ENCODE measurements at regions not wholly inside any gene's neighbourhood (a gene's known extent, or its start where the extent isn't known, plus 50 kb on each side); places are given as distances from the start of the nearest gene placed in this dataset.

- Histone ChIP-seq H3K36me3 (ENCODE audit: low read depth) (no peaks in the 10 kb centered on the region), H3K9me3 (no peaks in the 10 kb centered on the region), H3K4me1 (ENCODE audit: low read depth) (no peaks in the 10 kb centered on the region), H3K4me3 (no peak overlapping the region)
- DNase-seq (no peak), ATAC-seq (no peak)
- intact Hi-C loops (cut with DNase I, micrococcal nuclease), result no loop called here
- TF ChIP-seq CTCF (IDR thresholded peaks at IDR 0.05), result no peak
Measured at GRCh38 chr9:90342607-90343006, 300.0 kb downstream of the DIRAS2 start.

- ATAC-seq (no peak), DNase-seq (no peak)
- H3K4me3 ChIP-seq, result no peak overlapping the region
- no peaks in the 10 kb centered on the region for H3K4me1 ChIP-seq (ENCODE audit: low read depth)
- TF ChIP-seq CTCF (IDR thresholded peaks at IDR 0.05), result no peak
- intact Hi-C loops (cut with DNase I, micrococcal nuclease), result no loop called here
- no peaks in the 10 kb centered on the region for H3K9me3 ChIP-seq
- H3K36me3 ChIP-seq (ENCODE audit: low read depth), result no peaks in the 10 kb centered on the region
Measured at GRCh38 chr9:90343366-90343765, 299.3 kb downstream of the DIRAS2 start.

GRCh38 chr9:90343991-90344390 is 298.6 kb downstream of the DIRAS2 start:
- Histone ChIP-seq H3K36me3 (ENCODE audit: low read depth) (no peaks in the 10 kb centered on the region), H3K9me3 (no peaks in the 10 kb centered on the region), H3K4me1 (ENCODE audit: low read depth) (no peaks in the 10 kb centered on the region), H3K4me3 (no peak overlapping the region)
- DNase-seq (no peak), ATAC-seq (no peak)
- TF ChIP-seq CTCF (IDR thresholded peaks at IDR 0.05), result no peak
- intact Hi-C loops (cut with DNase I, micrococcal nuclease), result no loop called here

GRCh38 chr9:90365666-90366065 is 277.0 kb downstream of the DIRAS2 start:
- Histone ChIP-seq H3K4me3 (no peak overlapping the region), H3K36me3 (ENCODE audit: low read depth) (no peaks in the 10 kb centered on the region), H3K4me1 (ENCODE audit: low read depth) (no peaks in the 10 kb centered on the region), H3K9me3 (no peaks in the 10 kb centered on the region)
- DNase-seq (no peak), ATAC-seq (no peak)
- intact Hi-C loops (cut with DNase I, micrococcal nuclease), result no loop called here
- no peak for TF ChIP-seq CTCF (IDR thresholded peaks at IDR 0.05)

- intact Hi-C loops (cut with DNase I, micrococcal nuclease), result no loop called here
- TF ChIP-seq CTCF (IDR thresholded peaks at IDR 0.05), result no peak
- H3K4me3 ChIP-seq, result no peak overlapping the region
- H3K9me3 ChIP-seq, result no peaks in the 10 kb centered on the region
- no peaks in the 10 kb centered on the region for H3K36me3 ChIP-seq (ENCODE audit: low read depth)
- H3K4me1 ChIP-seq (ENCODE audit: low read depth), result no peaks in the 10 kb centered on the region
- ATAC-seq, result no peak
- no peak for DNase-seq
Measured at GRCh38 chr9:90368241-90368640, 274.4 kb downstream of the DIRAS2 start.

GRCh38 chr9:90368928-90369327 is 273.7 kb downstream of the DIRAS2 start:
- Histone ChIP-seq H3K9me3 (no peaks in the 10 kb centered on the region), H3K36me3 (ENCODE audit: low read depth) (no peaks in the 10 kb centered on the region), H3K4me1 (ENCODE audit: low read depth) (no peaks in the 10 kb centered on the region), H3K4me3 (no peak overlapping the region)
- intact Hi-C loops (cut with DNase I, micrococcal nuclease), result no loop called here
- no peak for ATAC-seq
- DNase-seq, result no peak
- no peak for TF ChIP-seq CTCF (IDR thresholded peaks at IDR 0.05)
